ENCODE measurements at regions not wholly inside any gene's neighbourhood (a gene's known extent, or its start where the extent isn't known, plus 50 kb on each side); places are given as distances from the start of the nearest gene placed in this dataset.

DNA sequence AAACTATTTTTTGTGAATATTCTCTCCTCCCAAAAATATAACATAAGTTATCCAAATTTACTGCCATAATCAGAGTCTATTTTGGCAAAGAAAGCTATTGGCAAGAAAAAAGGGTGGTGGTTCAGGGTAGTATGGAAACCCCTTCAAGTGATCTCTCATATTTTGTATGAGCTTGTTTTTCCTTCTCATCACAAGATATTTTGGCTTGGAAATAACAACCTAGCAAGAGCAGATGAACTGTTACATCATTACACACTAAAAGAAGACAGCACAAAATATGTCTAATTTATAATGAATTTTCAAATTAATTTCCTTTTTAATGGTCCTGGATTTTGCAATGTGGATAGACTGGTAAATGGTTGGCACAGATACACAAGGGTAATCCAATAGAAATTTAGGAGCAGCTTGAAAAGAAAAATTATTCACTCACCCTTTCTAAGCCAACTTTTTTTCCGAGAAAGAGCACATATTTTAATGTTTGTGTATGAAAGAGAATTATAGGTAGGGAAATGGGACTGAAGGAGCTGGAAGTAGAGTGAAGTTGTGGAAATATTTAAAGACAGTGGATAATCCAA, 225.1 kb downstream of the EFNB2 start (continued):
- TF ChIP-seq POU5F1 (IDR thresholded peaks at IDR 0.05; ENCODE audit: low read depth, low read length) = no peak
